ENCODE measurements at regions not wholly inside any gene's neighbourhood (a gene's known extent, or its start where the extent isn't known, plus 50 kb on each side); places are given as distances from the start of the nearest gene placed in this dataset.

DNA sequence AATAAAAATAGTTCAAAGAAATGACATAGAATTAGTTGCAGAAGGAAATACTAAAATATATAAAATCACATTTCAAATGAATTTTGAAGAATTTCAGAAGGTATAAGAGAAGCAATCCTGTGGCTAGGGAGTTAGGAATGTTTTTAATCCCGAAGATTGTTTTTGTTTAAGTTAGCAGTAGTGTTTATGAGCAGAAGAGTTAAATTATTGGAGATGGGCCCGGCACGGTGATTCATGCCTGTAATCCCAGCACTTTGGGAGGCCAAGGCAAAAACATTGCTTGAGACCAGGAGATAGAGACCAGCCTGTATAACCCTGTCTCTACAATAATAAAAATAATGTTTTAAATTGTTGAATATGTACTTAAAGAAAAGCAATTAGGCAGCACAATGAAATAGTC, 432.5 kb downstream of the MFSD1 start:
- TF ChIP-seq CTCF (IDR thresholded peaks at IDR 0.05): no peak

GRCh38 chr3:159236321-159236720, 434.5 kb downstream of the MFSD1 start:
- no peaks in the 10 kb centered on the region for H3K9me3 ChIP-seq
- no peaks in the 10 kb centered on the region for H3K27me3 ChIP-seq (ENCODE audit: low read depth)
- no peak for TF ChIP-seq CTCF (IDR thresholded peaks at IDR 0.05)
- H3K4me3 ChIP-seq: no peak overlapping the region
- intact Hi-C loops (cut with DNase I): no loop called here
- H3K4me1 ChIP-seq: no peaks in the 10 kb centered on the region
- DNase-seq (no peak), ATAC-seq (no peak)
- no peak overlapping the region for H3K27ac ChIP-seq
- H3K36me3 ChIP-seq: no peaks in the 10 kb centered on the region

More for the DNA sequence above, 432.5 kb downstream of the MFSD1 start:
- no peaks in the 10 kb centered on the region for H3K27me3 ChIP-seq (ENCODE audit: low read depth)
- no peaks in the 10 kb centered on the region for H3K36me3 ChIP-seq
- DNase-seq: no peak
- H3K4me1 ChIP-seq: no peaks in the 10 kb centered on the region
- ATAC-seq: no peak
- H3K27ac ChIP-seq: no peak overlapping the region
- intact Hi-C loops (cut with DNase I): no loop called here
- no peak overlapping the region for H3K4me3 ChIP-seq
- H3K9me3 ChIP-seq: no peaks in the 10 kb centered on the region

DNA sequence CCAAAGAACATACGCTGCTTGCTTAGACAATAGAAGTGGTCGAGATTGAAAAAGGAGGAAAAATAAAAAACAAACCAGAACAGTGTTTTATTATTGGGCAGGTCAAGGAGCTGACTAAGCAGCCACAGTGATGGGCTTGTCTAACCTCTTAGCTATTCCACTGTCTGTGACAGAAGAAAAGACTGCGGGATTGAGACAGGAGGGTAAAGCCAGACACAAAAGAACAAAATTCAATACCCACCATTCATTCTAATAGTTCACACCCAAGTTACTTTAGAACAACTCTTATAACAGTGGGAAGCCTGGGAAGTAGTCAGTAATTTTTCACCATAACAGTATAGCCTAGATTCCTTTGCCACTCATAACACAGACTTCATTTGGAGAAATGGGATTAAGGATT, 435.4 kb downstream of the MFSD1 start:
- no peak overlapping the region for H3K4me3 ChIP-seq
- no peaks in the 10 kb centered on the region for H3K36me3 ChIP-seq
- H3K9me3 ChIP-seq: no peaks in the 10 kb centered on the region
- intact Hi-C loops (cut with DNase I): no loop called here
- no peak for TF ChIP-seq CTCF (IDR thresholded peaks at IDR 0.05)
- H3K4me1 ChIP-seq: no peaks in the 10 kb centered on the region
- H3K27me3 ChIP-seq (ENCODE audit: low read depth): no peaks in the 10 kb centered on the region
- ATAC-seq: no peak
- no peak for DNase-seq
- no peak overlapping the region for H3K27ac ChIP-seq

DNA sequence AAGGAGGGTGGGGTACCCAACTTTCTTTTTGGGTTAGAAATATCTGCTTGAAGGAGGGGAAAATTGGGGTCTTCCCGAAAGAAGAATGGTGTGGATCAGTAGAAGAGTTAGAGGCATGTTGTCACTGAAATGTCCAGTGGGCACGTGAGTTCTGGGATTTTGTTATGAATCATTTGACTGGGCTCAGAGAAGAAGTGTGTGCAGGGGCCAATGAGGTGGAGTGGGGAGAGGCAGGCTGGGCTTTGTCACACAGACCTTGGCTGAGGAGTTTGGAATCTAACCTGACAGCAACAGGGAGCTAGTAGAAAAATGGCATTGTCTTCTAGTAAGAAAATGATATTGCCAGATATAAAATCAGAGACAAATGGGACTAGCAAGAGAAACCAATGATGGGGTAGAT, 436.8 kb downstream of the MFSD1 start:
- no peak for ATAC-seq

GRCh38 chr3:159239059-159239458, 437.2 kb downstream of the MFSD1 start:
- intact Hi-C loops (cut with DNase I): no loop called here
- no peak for TF ChIP-seq CTCF (IDR thresholded peaks at IDR 0.05)
- Histone ChIP-seq H3K4me1 (no peaks in the 10 kb centered on the region), H3K4me3 (no peak overlapping the region), H3K36me3 (no peaks in the 10 kb centered on the region), H3K27ac (no peak overlapping the region), H3K9me3 (no peaks in the 10 kb centered on the region), H3K27me3 (ENCODE audit: low read depth) (no peaks in the 10 kb centered on the region)
- no peak for ATAC-seq
- DNase-seq: no peak

More for the DNA sequence above, 436.8 kb downstream of the MFSD1 start:
- Histone ChIP-seq H3K9me3 (no peaks in the 10 kb centered on the region), H3K27ac (no peak overlapping the region), H3K36me3 (no peaks in the 10 kb centered on the region), H3K4me3 (no peak overlapping the region), H3K4me1 (no peaks in the 10 kb centered on the region), H3K27me3 (ENCODE audit: low read depth) (no peaks in the 10 kb centered on the region)
- intact Hi-C loops (cut with DNase I): no loop called here
- no peak for DNase-seq
- TF ChIP-seq CTCF (IDR thresholded peaks at IDR 0.05): no peak

DNA sequence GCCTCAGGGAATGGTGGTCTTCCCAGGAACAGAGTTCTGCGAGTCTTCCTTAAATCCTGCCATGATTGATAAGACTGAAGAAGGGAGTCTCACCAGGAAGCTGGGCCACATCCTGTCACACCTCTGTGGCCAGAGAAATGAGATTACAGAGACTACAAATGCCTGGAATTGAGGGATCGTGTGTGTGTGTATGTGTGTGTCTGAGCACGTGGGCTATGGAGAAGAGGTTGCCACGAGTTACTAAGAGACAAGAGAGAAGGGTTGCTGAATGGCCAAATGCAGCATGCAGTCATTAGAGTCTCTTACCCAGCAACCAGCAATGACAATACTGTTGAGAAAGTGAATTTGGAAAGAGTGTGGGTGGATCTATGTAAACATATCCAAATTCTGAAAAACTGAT, 443.1 kb downstream of the MFSD1 start:
- DNase-seq (no peak), ATAC-seq (no peak)
- Histone ChIP-seq H3K27me3 (ENCODE audit: low read depth) (no peaks in the 10 kb centered on the region), H3K4me1 (no peaks in the 10 kb centered on the region), H3K36me3 (no peaks in the 10 kb centered on the region), H3K9me3 (no peaks in the 10 kb centered on the region), H3K4me3 (no peak overlapping the region), H3K27ac (no peak overlapping the region)
- intact Hi-C loops (cut with DNase I): no loop called here
- TF ChIP-seq CTCF (IDR thresholded peaks at IDR 0.05): no peak
